Panc1 (cell line): ENCODE measurements at regions not wholly inside any gene's neighbourhood (a gene's known extent, or its start where the extent isn't known, plus 50 kb on each side); places are given as distances from the start of the nearest gene placed in this dataset.

ENCODE experiments used
- ATAC-seq: fragments of 200-7000 bp; cut with Tn5 transposase; 2 replicates; pipeline ENCODE4 v1.9.1; 2020; ENCODE audit warnings: mild to moderate bottlenecking, moderate library complexity
- BruUV-seq: library from RNA; stranded (reverse); fragments of 400-500 nt; replicated peaks from 2 replicates; lab custom pipeline; 2021; lab: Mats Ljungman, UMichigan
- CTCF ChIA-PET: fragments of 300-600 bp; sonication (Branson Sonifier 250); formaldehyde crosslinking; loops from one replicate; lab custom pipeline; 2022; ENCODE audit warnings: antibody characterized with exemption; lab: Charles Lee
- POLR2A ChIA-PET: fragments of 300-600 bp; sonication (Branson Sonifier 250); formaldehyde crosslinking; loops from one replicate; lab custom pipeline; 2022; ENCODE audit warnings: antibody characterized with exemption; lab: Charles Lee
- DNase-seq: peaks from one replicate; pipeline ENCODE4 v3.0.0-alpha.2; 2010; ENCODE audit warnings: low read depth, low spot score
- H3K27ac ChIP-seq: 2 replicates; pipeline ENCODE4 v1.5.1; 2011; ENCODE audit warnings: mild to moderate bottlenecking, low read length, inconsistent platforms
- H3K27me3 ChIP-seq: fragments of 200-500 bp; sonication (Bioruptor generic); 2 replicates; pipeline ENCODE4 v1.6.0; 2014; ENCODE audit warnings: low read length, inconsistent platforms; ENCODE audit not compliant: control insufficient read depth, insufficient read depth
- H3K36me3 ChIP-seq: fragments of 200-500 bp; sonication (Bioruptor generic); 2 replicates; pipeline ENCODE4 v1.5.1; 2014; ENCODE audit warnings: inconsistent platforms, mild to moderate bottlenecking, low read length, moderate library complexity; ENCODE audit not compliant: control insufficient read depth, insufficient read depth
- H3K4me1 ChIP-seq: 2 replicates; pipeline ENCODE4 v1.5.1; 2011; ENCODE audit warnings: inconsistent platforms, mild to moderate bottlenecking, low read length, moderate library complexity; ENCODE audit not compliant: control insufficient read depth, insufficient read depth
- H3K4me3 ChIP-seq, 2 experiments: 2 replicates each; pipeline ENCODE4 v1.5.1; 2011 to 2012; ENCODE audit warnings: low read depth in 2 of 2, low read length in 2 of 2, mild to moderate bottlenecking in 2 of 2, inconsistent platforms in 1 of 2, moderate library complexity in 1 of 2
- H3K9me3 ChIP-seq: fragments of 200-500 bp; sonication (Bioruptor generic); 2 replicates; pipeline ENCODE4 v1.5.1; 2014; ENCODE audit warnings: low read depth, mild to moderate bottlenecking, inconsistent platforms, low read length, moderate library complexity; ENCODE audit not compliant: control insufficient read depth, insufficient read depth
- CTCF ChIP-seq: fragments of 450-650 bp; IDR thresholded peaks from 2 replicates; pipeline ENCODE4 v1.5.1; 2017; ENCODE audit warnings: mild to moderate bottlenecking
- POLR2AphosphoS5 ChIP-seq: IDR thresholded peaks from 2 replicates; pipeline ENCODE4 v1.6.1; 2012; ENCODE audit warnings: mild to moderate bottlenecking, low read depth, low read length, moderate library complexity
- REST ChIP-seq, 2 experiments: IDR thresholded peaks; 2 replicates each; pipeline ENCODE4 v1.6.1; 2011 to 2012; ENCODE audit warnings: low read depth in 2 of 2, control low read depth in 1 of 2, low read length in 1 of 2, mild to moderate bottlenecking in 1 of 2, moderate library complexity in 1 of 2; ENCODE audit not compliant: insufficient read depth in 1 of 2
- SIN3A ChIP-seq: IDR thresholded peaks from 2 replicates; pipeline ENCODE4 v1.6.1; 2012; ENCODE audit warnings: low read depth, mild to moderate bottlenecking, low read length, moderate library complexity, borderline replicate concordance; ENCODE audit not compliant: insufficient read depth
- TCF7L2 ChIP-seq: IDR thresholded peaks from 2 replicates; pipeline ENCODE4 v1.6.1; 2011; ENCODE audit warnings: mild to moderate bottlenecking, low read depth, low read length, inconsistent platforms
- in situ Hi-C: cut with HindIII; loops from 2 replicates; pipeline ENCODE4 v1.10.0; 2016; ENCODE audit warnings: low sequenced_read_pairs, low pct_unique_long_range_greater_than_20kb
- intact Hi-C: fragments of 100-400 bp; cut with micrococcal nuclease; formaldehyde crosslinking; loops from one replicate; pipeline ENCODE4 v1.10.0; 2022; ENCODE audit not compliant: unreplicated experiment

DNA sequence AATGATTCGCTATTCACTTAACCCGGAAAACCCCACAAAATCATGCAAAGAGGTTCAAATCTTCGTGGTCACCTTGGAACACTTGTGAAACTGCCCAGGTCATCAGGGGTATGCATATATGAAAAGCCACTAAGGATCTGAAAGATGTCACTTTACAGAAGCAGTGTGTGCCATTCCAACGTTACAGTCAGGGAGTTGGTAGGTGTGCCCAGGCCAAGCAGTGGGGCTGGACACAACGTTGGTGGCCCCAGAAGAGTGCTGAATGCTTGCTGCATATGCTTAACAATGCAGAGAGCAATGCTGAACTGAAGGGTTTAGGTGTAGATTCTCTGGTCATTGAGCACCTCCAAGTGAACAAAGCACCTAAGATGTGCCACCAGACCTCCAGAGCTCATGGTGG lies 51.1 kb upstream of the EIF5 start:
- H3K4me3 ChIP-seq, result no peak overlapping the region
- CTCF ChIA-PET, result no interaction called here
- TF ChIP-seq SIN3A, result no peak
- no peak for TF ChIP-seq POLR2AphosphoS5
- TF ChIP-seq REST (IDR thresholded peaks at IDR 0.05; ENCODE audit: insufficient read depth in 1 of 2, low read depth in 2 of 2, low read length in 1 of 2), result no peak
- no peak for TF ChIP-seq TCF7L2
- TF ChIP-seq CTCF, result no peak
- H3K27ac ChIP-seq, result no peak overlapping the region
- H3K4me1 ChIP-seq, result no peaks in the 10 kb centered on the region
- DNase-seq (no peak), ATAC-seq (no peak)
- intact Hi-C loops, result loop anchor here (5.0 kb wide), 1 partner anchor 141 kb away; no protein-coding TSS in a partner anchor
- BruUV-seq, result no TSS peak
- no peaks in the 10 kb centered on the region for H3K36me3 ChIP-seq
- POLR2A ChIA-PET, result no interaction called here
- in situ Hi-C loops, result no loop called here
- no peaks in the 10 kb centered on the region for H3K9me3 ChIP-seq
- H3K27me3 ChIP-seq, result no peaks in the 10 kb centered on the region

DNA sequence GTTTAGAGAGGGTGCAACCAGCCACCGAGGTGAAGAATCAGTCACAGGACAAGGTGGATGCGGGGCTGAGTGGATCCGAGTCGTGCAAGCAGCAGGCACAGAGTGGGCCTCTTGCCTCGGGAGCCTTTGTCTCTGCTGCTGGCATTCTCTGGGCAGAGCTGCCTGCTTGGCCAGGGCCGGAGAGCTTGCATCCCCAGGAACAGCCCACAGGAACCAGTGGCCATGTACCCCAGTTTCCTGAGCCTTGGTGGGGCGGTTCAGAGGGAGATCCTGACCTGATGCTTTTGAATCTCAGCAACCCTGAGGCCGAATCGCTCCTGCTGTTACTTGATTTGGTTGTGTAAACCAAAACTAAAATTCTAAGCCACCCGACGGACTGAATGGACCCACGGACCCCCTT lies 50.1 kb upstream of the EIF5 start:
- ChIA-PET CTCF (no interaction called here), POLR2A (no interaction called here)
- no peak overlapping the region for H3K27ac ChIP-seq
- H3K9me3 ChIP-seq, result no peaks in the 10 kb centered on the region
- TF ChIP-seq REST (IDR thresholded peaks at IDR 0.05; ENCODE audit: insufficient read depth in 1 of 2, low read depth in 2 of 2, low read length in 1 of 2) (no peak), CTCF (no peak), SIN3A (no peak), POLR2AphosphoS5 (no peak), TCF7L2 (no peak)
- H3K4me1 ChIP-seq, result no peaks in the 10 kb centered on the region
- no peak for DNase-seq
- intact Hi-C loops (loop anchor here (5.0 kb wide), 1 partner anchor 142 kb away; no protein-coding TSS in a partner anchor), in situ Hi-C loops (no loop called here)
- BruUV-seq, result no TSS peak
- H3K4me3 ChIP-seq, result no peak overlapping the region
- ATAC-seq, result no peak
- no peaks in the 10 kb centered on the region for H3K36me3 ChIP-seq
- H3K27me3 ChIP-seq, result no peaks in the 10 kb centered on the region
